GM12872 (cell line): ENCODE measurements at regions not wholly inside any gene's neighbourhood (a gene's known extent, or its start where the extent isn't known, plus 50 kb on each side); places are given as distances from the start of the nearest gene placed in this dataset.

Experiments
- TF ChIP-seq, protein P1 (sequence below): IDR thresholded peaks from 3 replicates; pipeline ENCODE4 v1.5.1; 2011; ENCODE audit warnings: low read depth, mild to moderate bottlenecking, low read length, moderate library complexity; ENCODE audit not compliant: insufficient read depth

DNA sequence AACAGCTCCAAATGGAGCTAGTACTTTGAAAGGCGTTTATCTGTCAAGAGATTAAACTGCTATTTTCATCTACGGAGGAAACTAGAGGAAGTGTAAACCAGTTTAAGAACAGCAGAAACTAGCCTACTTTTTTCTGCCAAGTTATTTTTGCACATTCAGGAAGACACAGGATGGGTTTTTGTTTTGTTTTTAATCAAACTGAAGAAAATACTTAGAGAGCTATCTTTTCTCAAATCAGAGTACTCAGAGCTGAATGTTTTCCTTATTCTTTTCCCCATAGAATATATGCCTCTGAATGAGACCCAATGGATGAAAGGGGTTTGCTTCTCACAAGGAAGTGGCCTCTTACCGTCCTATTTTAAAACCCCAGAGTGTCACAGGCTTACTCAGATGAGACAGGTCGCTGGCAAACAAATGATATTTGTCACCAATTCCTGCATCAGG lies 538.5 kb downstream of the CD83 start:
- TF ChIP-seq, protein P1, sequence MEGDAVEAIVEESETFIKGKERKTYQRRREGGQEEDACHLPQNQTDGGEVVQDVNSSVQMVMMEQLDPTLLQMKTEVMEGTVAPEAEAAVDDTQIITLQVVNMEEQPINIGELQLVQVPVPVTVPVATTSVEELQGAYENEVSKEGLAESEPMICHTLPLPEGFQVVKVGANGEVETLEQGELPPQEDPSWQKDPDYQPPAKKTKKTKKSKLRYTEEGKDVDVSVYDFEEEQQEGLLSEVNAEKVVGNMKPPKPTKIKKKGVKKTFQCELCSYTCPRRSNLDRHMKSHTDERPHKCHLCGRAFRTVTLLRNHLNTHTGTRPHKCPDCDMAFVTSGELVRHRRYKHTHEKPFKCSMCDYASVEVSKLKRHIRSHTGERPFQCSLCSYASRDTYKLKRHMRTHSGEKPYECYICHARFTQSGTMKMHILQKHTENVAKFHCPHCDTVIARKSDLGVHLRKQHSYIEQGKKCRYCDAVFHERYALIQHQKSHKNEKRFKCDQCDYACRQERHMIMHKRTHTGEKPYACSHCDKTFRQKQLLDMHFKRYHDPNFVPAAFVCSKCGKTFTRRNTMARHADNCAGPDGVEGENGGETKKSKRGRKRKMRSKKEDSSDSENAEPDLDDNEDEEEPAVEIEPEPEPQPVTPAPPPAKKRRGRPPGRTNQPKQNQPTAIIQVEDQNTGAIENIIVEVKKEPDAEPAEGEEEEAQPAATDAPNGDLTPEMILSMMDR: no peak

DNA sequence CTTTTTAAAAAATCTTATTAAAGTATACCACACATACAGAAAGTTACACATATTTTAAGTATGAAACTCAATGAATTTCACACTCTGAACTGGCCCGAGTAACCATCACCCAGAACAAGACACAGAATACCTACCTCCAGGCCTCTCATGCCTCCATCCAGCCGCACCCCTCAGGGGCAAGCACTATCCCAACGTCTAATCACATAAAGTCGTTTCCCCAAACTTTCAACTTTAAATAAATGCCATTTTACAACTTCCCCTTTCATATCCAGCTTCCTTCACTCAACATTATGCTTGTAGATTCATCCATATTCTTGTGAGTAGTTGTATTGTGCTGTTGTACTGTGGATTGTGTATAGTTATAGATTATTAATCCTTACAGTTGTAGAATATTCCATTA lies 539.1 kb downstream of the CD83 start:
- TF ChIP-seq, protein P1: no peak

DNA sequence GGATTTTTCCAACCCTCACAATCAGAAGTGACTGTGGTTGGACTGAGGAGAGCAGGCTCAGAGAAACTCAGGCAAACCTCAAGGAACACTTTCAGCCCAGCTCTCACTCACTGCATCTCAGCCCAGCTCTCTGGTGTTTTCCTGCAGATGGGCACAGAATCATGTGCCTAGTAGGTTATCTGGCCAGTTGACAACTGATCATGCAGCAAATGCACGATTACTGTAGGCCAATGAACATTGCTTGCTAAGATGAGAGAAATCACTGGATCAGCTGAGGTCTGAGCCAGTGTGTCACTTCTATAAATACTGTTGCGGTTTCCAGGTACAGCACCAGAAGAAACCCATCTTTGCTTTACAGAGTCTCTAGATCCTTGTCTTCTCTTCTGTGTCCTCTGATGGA lies 540.5 kb downstream of the CD83 start:
- TF ChIP-seq, protein P1: no peak

DNA sequence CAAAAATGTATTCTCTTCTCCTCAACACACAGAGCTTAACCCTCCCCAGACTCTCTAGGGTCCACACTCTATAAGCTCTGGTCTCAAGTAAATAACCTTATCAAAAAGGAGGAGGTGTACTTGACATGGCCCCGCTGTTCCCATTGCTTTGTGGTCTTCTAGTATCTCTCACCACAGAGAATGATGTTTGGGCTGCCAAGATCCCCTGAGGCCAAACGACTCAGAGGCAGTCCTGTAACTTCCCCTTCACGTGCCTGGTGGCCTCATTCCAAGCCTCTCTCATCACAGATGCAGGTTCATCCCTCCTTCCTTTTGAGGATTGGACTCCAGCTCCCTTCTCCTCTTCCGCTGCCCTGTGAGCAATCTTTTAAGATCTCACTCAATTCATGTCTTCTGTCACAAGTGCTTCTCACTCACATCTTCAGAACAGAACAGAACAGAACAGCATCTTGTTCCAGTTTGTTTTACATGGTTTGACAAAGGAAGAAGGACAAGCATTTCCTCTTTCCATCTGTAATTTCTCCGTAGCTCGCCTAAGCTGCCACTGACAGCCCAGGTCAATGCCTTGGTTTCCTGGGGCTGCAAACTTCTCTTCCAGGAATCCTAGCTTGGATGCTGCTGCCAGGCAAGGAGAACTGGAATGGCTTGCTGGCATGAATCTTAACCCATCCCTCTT lies 541.5 kb downstream of the CD83 start:
- TF ChIP-seq, protein P1: no peak

DNA sequence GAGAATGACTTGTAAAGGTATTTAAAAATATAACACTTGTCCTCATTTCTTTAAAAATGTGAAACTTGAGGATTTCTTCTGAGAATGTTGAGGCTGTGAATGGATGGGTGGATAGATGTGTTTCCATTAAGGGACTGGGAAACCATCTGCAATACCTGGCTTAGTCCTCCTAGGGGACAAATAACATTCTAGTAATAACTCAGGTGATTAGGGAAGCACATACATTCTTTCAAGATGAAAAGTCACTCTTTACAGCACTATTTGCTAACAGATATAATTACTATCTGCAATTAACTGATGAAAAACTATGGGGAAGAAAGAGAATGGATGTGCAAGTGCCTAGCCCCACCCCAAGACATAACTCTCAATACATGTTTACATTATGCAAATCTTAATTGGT lies 542.3 kb downstream of the CD83 start:
- TF ChIP-seq, protein P1: no peak

DNA sequence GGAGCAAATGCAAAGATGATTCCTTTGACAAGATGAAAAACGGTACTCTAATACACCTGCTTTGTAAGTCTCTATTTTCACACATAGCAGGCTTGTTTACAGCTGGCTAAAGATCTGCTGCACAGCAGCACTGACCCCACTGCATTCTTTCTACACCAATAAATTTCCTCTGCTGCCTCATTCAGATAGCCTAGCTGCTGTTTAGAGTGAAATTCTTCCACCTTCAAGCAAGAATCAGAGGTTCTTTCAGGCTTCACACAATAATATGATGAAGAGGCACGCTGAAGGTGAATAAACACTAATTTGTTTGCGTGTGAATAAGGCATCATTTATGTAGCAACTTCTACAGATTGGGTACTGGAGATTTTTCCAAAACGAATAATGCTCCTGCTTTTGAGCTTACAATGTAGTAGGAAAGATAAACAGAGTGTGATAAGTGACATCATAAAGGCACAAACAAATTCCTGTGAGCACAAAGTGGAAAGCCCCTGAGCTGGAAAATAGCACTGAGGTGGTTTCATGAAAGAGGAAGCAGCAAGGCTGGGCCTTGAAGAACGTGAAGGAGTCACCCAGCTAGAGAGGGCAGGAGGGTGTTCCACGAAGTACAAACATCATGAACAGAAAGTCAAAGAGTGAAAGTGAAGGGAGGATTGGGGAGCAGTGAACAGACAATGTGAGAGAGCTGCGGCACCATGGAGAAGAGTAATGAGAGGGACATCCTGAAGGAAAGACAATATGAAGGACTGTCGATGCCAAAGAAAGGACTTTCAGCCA lies 543.4 kb downstream of the CD83 start:
- TF ChIP-seq, protein P1: no peak

DNA sequence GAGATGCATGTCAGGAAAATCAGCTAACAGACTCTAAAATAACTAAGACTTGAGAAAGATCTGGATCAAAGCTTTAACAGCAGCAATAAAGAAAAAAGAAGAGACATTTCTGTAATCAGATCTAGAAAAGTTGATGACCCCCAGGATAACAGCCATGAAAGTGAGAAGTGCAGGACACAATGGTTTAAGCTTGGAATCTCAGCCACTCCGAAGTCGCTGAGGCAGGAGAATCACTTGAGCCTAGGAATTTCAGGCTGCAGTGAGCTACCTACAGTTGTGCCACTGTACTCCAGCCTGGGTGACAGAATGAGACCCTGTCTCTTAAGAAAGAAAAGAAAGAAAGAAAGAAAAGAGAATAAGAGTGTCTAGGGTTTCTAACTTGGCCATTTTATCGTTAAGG lies 544.1 kb downstream of the CD83 start:
- TF ChIP-seq, protein P1: no peak
